MM.1S (cell line): ENCODE measurements at regions not wholly inside any gene's neighbourhood (a gene's known extent, or its start where the extent isn't known, plus 50 kb on each side); places are given as distances from the start of the nearest gene placed in this dataset.
A peak's percentile ranks its signal among the peaks of the same experiment; 100 is the strongest.

Experiments
- CTCF ChIP-seq: fragments of 300-600 bp; sonication (generic); IDR thresholded peaks from 2 replicates; pipeline ENCODE4 v1.5.1; 2016; ENCODE audit warnings: antibody characterized with exemption, low read length, mixed read lengths
- EZH2 ChIP-seq: fragments of 300-600 bp; sonication (generic); optimal IDR thresholded peaks from 2 replicates; pipeline ENCODE3; 2017; ENCODE audit warnings: low read depth, mild to moderate bottlenecking, antibody characterized with exemption, low read length, mixed read lengths

- TF ChIP-seq CTCF (peak; percentile 31), EZH2 (no peak)
These were observed 171.6 kb downstream of the FAM174A start for GRCh38 chr5:100706776-100707175.
